GM19463 (cell line): ENCODE measurements at regions not wholly inside any gene's neighbourhood (a gene's known extent, or its start where the extent isn't known, plus 50 kb on each side); places are given as distances from the start of the nearest gene placed in this dataset.

ENCODE experiments used
- ATAC-seq: cut with Tn5 transposase; IDR thresholded peaks from one replicate; pipeline ENCODE4 v1.9.1; 2021; ENCODE audit warnings: mild to moderate bottlenecking, moderate library complexity; ENCODE audit not compliant: unreplicated experiment

DNA sequence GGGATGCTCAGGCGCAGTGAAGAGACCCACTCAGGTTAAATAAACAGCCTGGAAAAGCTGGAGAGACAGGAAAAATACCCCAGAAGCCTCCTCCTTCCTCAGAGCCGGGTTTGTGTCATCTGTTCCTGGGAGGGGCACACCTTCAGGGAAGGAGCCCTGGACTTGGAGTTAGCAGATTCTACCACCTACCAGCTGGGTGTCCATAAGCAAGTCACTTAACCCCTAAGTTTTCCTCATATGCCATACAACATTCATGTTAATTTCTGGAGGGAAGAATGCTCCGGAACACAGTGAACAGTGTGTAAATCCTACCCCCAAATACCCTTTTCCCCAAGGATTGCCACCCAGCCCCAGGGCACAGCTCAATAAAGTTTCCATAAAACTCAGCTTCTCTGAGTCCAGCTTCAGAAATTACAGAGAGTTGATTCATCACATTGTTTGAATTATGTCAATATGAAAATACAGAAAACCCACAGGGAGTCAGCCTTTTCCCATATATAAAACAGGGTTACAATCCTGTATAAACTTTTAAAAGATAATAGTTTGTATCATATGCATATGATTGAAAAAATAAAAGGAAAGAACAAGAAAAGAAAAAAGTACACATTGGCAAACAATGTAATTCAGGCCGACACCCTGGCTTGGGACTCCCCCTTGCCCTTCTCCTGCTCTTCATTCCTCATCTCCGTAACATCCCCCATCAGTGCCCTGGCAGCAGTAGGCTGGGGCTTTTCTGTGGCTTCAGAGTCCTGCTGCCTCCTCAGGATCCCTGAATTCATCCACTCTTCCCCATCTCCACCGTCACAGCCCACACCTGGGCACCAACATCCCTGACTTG is 291.8 kb upstream of the USP24 start:
- ATAC-seq, result no peak

DNA sequence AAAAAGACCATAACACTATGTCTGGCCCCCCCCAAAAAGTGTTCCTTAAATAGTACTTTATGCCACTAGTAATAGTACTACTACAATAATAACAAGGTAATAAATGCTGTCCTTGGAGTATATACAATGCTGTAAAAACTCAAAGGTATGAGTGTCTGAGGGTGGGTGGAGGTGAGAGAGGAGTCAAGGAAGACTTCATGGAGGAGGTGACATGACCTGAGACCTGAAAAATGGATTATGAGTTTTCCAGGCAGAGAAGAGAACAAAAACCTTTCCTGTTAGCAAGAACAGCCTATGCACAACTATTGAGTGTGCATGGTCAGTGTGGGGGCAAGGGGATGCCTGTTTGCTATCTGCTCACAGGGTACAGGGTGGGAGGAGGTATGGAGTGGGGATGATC is 290.2 kb upstream of the USP24 start:
- ATAC-seq, result no peak

DNA sequence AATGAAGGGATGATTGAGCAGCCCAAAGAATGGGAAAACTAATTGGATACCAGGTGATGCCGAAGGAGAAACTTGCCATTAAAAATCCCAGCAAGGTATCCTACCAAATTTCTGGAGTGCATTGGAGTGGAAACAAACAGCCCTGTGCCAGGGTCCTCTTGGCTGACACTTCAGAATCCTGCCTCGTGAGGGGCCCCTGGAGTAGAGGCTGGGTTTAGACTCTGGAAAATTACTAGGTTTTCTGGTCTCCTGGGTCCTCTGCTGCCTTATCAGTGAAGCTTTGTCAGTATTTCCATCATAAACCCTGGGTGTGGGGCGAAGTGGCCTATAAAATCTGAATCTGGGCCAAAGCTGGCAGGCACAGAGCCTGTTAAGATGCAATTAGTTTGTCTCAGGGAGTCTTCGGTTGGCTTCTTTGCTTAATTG is 289.2 kb upstream of the USP24 start:
- no peak for ATAC-seq

- no peak for ATAC-seq
These were observed 288.6 kb upstream of the USP24 start for GRCh38 chr1:55503663-55504305.

DNA sequence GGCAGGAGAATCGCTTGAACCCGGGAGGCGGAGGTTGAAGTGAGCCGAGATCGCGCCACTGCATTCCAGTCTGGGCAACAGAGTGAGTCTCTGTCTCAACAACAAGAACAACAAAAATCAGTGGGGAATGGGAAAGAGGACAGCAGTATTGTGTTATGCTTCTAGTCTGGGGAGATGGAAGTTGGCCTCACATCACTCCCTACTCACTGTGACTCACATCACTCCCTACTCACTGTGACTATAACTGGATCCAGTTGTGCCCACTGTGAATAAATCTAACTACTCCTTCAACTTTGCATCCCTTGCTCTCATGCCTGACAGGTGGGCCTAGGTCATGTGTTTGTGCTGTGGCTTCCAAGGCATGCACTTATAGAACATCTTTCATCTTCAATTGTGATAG is 285.4 kb upstream of the USP24 start:
- ATAC-seq, result no peak

DNA sequence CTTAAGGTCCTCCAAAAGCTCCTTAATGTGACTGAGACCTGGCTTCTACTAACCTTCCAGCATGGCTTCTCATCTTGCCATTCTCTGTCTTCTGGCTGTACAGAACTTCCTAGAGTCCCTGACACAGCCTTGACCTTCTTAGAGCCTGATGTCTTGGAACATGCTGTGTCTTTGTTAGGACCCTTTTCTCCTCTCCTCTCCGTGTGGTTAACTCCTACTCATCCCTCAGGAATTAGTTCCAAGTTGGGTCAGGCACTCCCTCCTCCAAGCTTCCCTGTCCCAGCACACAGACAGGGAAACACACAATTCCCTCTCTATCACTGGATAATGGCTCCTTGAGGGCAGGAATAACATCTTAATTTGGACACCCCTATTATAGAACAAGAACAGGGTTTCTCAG is 275.4 kb upstream of the USP24 start:
- no peak for ATAC-seq

- no peak for ATAC-seq
These were observed 269.0 kb upstream of the USP24 start for GRCh38 chr1:55484173-55484572.

DNA sequence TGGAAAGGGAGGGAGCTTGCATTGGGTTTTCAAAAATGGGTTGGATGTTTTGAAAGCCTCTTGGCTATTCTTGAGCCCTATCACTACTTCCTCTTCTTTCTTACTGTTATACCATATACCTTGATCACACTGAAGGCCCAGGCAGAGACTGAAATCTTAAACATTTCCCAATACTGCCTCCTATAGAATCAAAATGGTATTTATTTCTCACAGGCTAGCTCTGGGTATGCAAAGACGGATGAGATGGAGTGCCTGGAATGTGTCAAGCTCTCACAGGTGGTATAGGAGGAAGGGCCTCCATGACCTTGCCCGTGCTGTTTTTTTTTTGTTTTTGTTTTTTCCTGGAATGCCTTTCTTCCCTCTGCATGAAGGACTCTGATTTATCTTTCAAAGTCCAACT is 268.4 kb upstream of the USP24 start:
- no peak for ATAC-seq

DNA sequence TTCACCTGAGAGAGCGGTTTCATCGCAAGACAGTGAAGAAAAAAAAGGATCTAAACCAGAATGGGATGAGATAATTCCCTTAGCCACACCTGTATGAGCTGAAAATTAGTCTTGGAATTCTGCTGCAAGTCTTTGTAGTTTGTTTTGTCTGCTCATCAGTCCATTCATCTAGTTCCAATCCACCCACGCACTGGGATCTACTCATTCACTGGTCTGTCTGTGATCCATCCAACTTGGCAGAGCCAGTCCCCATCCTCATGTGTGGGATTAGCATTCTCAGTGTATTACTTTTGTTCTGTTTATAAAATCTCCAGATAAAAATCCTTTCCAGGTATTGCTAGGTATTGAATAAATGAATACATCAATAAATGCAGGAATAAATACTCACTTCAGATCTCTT is 266.5 kb upstream of the USP24 start:
- ATAC-seq, result no peak

- no peak for ATAC-seq
These were observed 265.0 kb upstream of the USP24 start for GRCh38 chr1:55480029-55480795.

DNA sequence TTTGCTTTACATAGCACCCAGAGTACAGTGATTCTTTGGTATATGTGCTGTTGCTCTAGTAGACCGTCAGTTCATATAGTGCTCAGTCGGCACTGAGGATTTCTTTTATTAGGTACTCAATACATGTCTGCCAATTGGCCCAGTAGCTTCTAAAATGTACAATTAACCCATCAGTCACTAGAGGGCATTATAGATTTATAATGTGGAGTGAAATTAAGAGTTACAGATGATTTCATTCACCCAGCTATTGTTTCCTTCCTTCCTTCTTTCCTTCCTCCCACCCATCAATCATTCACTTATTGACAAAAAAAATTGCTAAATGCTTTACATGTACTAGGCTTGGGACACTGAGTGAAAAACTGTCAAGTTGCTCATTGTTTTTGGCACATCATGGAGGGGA is 263.6 kb upstream of the USP24 start:
- no peak for ATAC-seq

DNA sequence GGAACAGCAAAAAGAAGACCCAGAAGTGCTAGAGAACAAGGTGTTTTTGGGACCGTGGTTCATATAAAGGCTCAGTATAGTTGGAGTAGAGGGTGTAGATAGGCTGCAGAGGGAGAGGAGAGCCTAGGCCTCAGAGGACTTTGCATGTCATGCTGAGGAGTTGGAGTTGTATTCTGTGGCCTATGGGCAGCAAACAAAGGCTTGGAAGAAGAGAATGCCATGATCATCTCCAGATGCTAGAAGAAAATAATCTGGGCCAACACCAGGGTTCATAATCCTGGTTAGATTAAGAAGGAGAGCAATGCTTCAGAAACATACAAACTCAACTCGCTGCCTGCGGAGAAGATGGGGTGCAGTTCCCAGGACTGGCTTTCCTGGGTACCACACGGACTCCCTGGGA is 262.8 kb upstream of the USP24 start:
- no peak for ATAC-seq

DNA sequence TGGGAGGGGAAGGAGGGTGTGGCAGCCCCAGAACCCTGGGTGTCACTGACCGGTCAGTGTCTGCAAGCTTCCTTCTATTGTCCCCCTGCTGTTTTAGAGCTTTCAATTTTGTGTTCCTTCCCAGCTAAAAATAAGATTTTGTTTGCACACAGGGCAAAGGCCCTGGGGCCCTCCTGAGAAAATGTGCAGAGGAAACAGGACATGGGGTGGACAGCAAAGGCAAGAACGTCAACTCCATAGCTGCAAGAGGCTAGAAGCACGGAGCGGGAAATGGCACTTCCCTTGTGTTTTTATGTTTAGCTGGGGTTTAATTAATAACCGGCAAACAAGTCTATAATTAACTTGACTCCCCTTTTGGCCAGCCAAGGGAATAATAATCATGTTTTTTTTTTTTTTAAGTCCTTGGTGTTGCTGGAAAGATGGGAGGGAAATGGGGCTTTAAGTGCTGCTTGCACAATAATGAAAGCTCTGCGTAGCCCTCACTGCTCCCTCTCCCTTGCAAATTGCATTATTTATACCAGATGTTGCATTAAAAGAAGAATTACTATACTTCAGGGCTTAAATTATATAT is 261.4 kb upstream of the USP24 start:
- ATAC-seq, result no peak

- no peak for ATAC-seq
These were observed 259.1 kb upstream of the USP24 start for GRCh38 chr1:55474168-55474786.

GRCh38 chr1:55473661-55474060 is 258.5 kb upstream of the USP24 start:
- no peak for ATAC-seq

DNA sequence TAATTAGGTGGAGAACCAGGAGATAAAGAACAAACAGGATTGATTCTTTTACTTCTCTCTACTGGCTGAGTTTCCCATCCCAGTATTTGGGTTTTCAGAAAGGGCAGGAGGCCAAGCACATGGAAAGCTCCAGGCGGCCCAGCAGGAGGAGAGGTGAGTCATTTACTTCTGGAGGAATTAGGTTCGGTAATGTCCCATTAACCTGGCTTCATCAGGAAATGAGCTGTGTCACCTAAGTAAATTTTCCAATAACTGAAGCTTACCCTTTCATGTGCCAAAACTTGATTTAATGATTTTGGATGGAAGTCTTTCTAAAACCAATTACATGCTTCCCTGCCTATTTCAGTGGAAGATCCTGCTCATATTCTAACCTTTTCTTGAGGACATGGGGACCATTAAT is 257.6 kb upstream of the USP24 start:
- ATAC-seq, result no peak

GRCh38 chr1:55472115-55472514 is 257.0 kb upstream of the USP24 start:
- no peak for ATAC-seq

DNA sequence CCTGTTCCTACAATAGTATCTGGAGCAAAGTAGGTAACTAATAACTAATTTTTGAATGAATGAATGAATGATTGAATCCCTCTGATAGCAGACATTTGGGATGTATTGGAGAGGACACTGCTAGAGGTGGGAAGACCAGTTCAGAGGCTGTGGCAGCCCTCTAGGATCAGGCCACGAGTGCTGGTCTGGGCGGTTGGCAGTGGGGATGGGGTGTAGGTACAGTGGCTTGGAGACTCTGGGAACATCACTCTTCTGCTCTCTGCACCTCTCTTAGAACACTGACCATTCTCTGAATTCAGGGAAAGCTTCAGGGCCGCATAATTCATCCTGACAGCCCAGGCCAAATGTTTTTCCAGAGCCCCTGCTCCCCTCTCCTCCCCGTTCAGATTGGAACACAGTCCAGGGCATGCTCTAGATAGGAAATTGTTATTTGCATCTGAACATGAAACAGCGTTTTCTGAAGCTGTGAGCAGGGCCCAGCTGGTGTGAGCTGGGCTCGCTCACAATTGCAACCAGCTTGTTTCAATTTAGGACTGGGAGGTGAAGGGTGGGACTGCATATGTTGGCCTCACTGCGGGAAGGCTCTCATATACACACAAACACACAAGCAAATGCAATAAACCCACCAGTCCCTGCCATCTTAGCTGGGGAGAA is 253.1 kb upstream of the USP24 start:
- ATAC-seq, result no peak

GRCh38 chr1:55466921-55467320 is 251.8 kb upstream of the USP24 start:
- no peak for ATAC-seq

- no peak for ATAC-seq
These were observed 251.2 kb upstream of the USP24 start for GRCh38 chr1:55466373-55466772.

DNA sequence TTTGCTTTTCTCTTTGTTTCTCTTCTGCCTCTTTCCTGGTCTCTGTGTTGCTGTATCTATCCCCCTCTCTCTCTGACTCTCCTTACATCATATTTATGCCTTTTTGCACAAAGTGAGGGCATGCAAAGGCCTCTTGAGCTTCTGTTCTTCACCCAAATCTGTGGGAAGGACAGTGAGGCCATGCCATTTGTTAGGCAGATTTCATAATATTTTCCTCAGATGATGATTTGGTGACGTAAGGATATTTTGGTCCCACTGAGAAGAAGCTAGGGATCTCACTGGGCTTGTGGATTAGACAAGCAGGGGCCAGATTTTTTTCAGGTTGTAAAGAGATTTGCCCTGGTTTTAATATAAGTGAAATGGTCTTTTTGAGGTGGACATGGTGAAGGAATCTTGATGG is 249.4 kb upstream of the USP24 start:
- ATAC-seq, result no peak
